Stimulated activated CD4-positive, alpha-beta T cell treated with anti-CD3 and anti-CD28 coated beads, Interleukin-4, amount 100 ng/mL, for 24 hours (primary cell): ENCODE measurements at regions not wholly inside any gene's neighbourhood (a gene's known extent, or its start where the extent isn't known, plus 50 kb on each side); places are given as distances from the start of the nearest gene placed in this dataset.

Experiments used
- DNase-seq: peaks from one replicate; pipeline ENCODE4 v3.0.0-alpha.2; 2020

DNA sequence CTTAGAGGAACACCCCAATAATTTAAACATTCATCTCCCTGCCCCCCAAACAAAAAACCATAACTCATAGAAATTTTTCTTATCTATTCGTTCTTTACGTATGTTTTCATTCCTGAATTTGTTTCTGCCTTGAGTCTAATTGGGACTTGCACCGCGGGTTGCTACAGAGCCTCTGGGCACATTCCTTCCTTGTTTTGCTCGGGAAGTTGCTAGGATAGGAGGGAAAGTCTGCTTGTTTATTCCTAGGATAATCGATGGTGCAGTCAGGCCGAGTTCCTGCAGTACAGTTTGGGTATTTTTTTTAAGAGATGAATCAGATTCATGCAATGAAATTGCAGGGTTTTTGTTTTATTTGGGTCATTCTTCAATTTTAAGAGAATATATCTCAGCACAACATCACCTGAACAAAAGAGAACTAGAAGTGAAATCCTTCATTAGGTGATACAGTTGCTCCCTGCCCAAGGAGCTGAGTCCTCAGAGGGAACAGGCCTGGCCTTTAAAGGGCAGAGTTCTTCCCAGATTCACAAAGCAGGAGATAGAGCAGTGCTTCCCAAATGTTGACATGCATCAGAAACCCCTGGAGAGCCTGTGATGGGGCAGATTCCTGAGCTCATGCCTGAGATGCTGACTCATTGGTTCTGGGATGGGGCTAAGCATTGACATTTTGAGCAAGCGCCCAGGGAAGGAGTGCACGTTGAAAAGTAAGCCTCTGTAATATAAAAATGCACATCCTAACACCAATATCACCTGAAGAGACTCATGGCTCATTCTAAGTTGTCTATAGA is 114.9 kb upstream of the FAM9B start:
- no peak for DNase-seq

DNA sequence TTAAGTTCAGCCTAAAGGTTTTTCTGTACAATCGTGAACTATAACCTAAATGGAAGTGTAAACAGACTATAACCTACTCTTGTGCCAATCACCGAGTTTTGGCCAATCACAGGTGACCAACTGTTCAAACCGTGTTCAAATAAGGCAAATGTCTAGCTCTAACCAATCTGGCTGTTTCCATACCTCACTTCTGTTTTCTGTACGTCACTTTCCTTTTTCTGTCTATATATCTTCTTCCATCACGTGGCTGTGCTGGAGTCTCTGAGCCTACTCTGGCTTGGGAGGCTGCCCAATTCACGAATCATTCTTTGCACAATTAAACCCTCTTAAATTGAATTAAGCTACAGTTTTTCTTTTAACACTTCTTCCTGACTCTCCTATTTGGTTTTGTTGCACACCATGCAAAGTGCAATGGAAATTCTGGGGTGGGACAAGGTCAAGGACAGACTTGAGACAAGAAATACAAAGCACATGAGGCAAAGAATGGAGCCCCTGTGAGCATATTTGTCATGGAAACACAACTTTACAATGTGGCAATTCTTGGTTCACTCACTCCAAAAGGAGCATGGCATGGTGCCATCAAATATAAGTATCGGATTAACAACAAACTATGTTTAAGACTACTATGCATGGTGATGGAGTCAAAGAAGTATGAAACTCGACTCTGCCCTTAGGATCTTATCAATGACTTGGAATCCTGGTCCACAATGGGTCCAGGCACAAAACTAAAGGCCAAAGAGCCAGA is 115.7 kb upstream of the FAM9B start:
- no peak for DNase-seq

GRCh38 chrX:9151772-9152307 is 117.9 kb upstream of the FAM9B start:
- DNase-seq: no peak

DNA sequence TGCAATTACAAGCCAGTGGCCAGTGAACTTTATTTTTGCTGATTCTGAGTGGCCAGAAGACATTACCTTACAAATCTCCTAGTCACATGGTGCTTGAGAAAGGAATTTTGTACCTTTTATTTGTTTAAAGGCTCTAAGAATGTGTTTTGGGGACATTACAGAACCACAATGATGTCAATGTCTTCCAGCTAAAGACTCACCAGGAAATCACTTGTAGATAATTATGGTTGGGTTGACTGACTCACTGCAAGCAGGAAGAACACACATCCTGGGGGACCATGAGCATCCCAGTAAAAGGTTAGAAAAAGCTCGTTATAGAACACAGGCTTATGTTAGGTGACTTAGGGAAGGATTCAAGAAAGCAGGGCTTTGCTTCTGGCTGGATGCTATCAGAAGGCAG is 119.4 kb upstream of the FAM9B start:
- no peak for DNase-seq

GRCh38 chrX:9158611-9159010 is 124.7 kb upstream of the FAM9B start:
- no peak for DNase-seq

DNA sequence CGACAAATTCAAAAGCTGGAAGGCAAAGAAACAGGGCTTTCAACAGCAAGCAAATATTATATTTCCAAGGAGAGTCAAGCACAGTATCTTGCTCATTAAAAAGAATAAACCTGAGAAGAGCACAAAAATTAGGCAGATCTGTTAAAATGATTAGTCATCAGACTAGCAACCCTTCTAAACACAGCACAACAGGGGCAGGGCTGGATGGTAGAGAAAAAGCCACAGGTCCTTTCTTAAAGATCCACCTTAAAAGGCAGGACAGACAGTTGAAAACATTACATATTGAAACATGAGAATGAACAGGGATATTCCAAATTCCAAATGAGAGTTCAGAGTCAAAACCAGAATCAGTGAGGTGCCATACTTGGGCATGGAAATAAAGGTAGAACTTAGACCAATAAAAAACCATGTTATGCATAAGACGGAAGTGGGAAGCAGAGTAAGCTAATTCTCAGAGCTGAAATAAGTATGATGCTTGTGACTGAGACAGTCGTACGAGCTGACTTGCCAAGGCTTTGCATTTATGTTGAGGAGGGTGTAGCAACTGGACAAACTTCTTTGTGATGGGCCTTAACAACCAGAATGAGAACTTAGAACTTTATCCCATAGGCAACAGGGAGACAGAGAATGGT is 126.9 kb upstream of the FAM9B start:
- DNase-seq: no peak

- DNase-seq: no peak
Measured at GRCh38 chrX:9162698-9163097, 128.8 kb upstream of the FAM9B start.

DNA sequence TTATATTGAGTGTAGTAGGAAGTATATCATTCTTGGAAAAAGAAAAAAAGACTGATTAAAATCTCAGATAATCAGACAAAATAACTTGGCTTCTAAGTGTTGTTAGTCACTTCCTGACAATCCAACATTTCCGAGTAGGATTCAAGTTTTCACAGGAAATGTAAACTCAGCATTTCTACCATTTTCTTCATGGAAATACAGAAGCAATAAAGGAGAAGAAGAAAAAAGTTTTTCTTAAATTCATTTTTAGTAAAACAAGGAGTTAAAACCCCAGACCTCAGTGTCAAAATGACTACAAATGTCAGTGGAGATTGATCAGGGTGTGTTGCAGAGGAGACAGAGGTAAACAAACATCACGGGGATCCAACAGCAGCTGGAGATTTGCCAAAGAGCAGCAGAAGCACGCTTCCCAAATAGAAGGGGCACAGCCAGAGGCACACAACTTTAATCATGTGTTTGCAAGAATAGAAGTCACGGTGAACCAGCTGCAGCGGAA is 129.3 kb upstream of the FAM9B start:
- DNase-seq: no peak

GRCh38 chrX:9164086-9164485 is 130.2 kb upstream of the FAM9B start:
- no peak for DNase-seq

DNA sequence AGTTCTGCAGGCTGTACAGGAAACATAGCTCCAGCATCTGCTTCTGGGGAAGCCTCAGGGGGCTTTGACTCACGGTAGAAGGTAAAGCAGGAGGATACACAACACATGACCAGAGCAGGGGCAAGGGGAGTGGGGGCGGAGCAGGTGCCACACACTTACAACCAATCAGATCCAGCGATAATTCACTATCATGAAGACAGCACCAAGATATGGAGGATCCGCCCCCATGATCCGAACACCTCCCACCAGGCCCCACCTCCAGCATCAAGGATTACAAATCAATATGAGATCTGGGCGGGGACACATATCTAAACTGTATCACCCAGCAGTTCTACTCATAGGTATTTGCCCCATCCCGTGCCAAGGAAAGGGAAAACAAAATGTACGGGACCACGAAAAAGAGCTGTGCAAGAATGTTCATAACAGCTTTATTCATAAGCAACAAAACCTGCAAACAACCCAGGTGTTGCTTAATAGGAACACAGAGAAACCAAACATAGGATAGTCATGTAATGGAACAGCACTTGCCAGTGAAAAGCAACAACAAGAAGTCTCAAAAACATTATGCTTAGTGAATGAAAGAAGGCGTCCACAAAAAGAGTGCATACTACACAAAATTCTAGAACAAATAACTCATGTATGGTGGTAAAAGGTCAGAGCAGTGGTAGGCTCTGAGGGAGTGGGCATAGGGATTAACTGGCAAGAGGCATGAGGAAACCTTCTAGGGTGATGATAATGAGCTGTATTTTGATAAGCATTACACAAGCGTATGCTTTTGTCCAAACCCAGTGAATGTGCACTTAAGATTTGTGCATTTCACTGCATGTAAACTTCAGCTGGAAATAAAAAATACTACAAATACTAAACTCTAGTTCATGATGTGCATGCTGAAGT is 130.9 kb upstream of the FAM9B start:
- no peak for DNase-seq

- DNase-seq: no peak
Measured at GRCh38 chrX:9166584-9166944, 132.6 kb upstream of the FAM9B start.

GRCh38 chrX:9171841-9172463 is 138.0 kb upstream of the FAM9B start:
- DNase-seq: no peak

DNA sequence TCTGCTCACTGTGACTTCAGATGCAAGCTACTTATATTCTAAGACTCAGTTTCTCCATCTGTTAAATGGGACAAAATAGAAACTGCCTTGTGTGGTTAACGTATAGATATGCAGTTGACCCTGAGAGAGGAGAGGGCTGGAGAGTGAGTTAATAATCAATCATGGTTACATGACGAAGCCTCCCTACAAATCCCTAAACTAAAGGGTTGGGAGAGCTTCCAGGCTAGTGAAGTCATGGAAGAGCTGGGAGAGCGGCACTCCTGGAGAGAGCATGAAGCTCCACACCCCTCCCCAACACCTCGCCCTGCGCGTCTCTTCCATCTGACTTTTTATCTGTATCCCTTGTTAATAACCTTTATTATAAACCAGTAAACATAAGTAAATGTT is 138.5 kb upstream of the FAM9B start:
- no peak for DNase-seq

GRCh38 chrX:9180623-9181022 is 146.7 kb upstream of the FAM9B start:
- no peak for DNase-seq

DNA sequence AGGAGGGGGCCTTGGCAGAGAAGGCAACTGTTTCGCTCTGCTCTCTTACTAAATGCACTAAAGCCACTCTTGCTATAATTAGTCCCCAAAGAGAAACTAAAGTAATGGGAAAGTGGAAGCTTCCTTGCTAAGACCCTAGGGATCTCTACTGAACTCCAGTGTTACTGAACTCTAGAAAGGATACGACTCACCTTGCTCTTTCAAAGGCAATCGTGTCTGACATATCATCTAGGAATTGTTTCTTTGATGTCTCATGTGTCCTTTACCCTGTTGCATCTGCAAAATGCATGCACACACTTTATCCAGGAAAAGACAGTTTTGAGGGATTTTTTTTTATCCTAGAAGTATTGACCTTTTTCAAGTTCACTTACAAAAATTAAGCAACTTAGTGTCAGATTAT is 148.1 kb upstream of the FAM9B start:
- no peak for DNase-seq

DNA sequence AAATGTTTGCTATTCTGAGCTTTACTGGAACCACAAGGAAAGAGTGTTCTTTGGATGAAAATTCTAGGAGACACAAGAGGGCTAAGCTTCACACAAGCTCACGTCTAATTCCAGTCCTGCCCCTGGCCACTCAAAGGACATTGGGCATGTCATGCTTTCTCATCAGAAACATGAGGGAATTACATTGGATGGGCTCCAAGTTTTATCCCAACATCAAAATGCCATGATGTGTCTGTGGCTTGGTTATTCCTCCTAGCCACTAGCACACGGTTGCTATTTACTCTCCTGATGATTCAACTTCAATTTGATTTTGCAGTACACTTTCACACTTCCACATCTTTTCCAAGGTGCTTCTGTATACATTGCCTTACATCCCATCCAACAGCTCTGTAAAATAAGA is 149.6 kb upstream of the FAM9B start:
- no peak for DNase-seq

GRCh38 chrX:9184211-9184610 is 150.3 kb upstream of the FAM9B start:
- no peak for DNase-seq

GRCh38 chrX:9188117-9188516 is 154.2 kb upstream of the FAM9B start:
- DNase-seq: no peak

DNA sequence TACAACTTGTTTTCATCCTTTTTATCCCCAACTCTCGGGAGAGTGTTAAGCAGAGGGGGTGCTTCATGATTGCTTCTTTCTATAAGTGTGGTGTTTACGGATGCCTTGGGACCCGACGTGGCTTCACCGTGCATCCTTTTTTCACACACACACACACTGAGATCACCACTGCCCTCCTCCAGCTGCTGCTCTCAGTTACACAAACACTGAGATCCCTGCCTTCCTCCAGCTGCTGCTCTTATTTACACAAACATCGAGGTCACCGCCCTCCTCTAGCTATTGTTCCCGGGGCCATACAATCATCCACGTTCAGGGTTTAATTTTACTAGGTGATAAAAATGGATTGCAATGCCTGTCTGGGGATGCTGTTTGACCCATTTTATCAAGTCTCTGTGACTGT is 155.4 kb upstream of the FAM9B start:
- DNase-seq: no peak

DNA sequence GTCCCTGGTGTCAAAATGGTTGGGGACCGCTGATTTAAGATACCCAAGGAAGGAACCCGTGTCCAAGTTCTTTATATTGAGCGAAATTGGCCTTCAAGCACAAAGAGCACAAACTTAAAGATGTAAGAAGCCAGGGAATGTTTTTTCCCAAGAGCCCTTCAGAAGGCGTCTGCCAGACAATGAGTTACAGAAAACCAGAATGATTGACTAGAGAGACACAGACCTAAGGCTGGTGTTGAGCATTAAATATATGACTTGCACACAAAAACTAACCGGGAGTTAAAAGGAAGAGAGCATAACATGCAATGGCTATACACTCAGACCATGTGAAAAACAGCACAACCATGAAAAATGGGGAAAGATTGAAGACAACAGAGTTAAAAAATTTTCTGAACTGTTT is 157.5 kb upstream of the FAM9B start:
- no peak for DNase-seq

DNA sequence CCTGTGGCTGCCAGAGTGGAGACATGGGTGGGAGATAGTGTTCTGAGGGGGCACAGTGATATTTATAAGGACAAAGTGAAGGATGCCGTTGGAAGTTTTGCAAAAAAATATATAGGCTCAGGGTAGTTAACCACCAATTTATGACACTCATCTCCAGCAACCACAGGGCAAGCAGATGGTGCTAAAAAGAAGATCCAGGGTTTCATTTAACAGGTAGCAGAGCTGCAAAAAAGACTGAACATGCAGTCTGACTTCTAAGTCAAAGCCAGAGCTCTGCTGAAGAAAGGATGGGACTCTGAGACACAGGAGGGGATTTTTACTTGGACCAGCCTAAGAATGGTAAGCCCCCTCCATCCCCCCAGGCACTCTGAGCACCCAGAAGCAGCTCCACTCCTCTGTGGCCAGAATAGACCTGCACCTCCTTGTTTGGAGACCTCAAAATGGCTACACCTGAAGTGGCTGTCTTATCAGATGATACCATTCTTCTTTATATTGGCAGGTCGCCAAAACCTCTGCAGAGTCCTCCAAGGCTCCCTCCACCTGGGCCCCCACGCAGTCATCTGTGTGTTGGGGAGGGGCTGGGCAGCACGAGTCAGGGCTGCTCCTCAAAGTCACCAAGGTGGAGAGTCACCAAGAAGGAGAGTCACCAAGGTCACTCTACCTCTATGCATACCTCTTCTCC is 161.4 kb upstream of the FAM9B start:
- DNase-seq: no peak
